Jurkat, Clone E6-1 (cell line): ENCODE measurements at regions not wholly inside any gene's neighbourhood (a gene's known extent, or its start where the extent isn't known, plus 50 kb on each side); places are given as distances from the start of the nearest gene placed in this dataset.
"Not testable (repeated sequence)": the region's sequence is repeated elsewhere in the genome, so short reads cannot be mapped to it uniquely, and the experiment has no call there.

ENCODE experiments used
- DNase-seq: peaks from one replicate; pipeline ENCODE4 v3.0.0-alpha.2; 2011; ENCODE audit warnings: low read depth, low spot score
- H3K4me3 ChIP-seq: 2 replicates; pipeline ENCODE4 v1.5.1; 2011; ENCODE audit warnings: mild to moderate bottlenecking, low read length, control low read depth, moderate library complexity

GRCh38 chr1:38500352-38500751 is 359.2 kb downstream of the RRAGC start:
- no peak overlapping the region for H3K4me3 ChIP-seq
- DNase-seq: no peak

DNA sequence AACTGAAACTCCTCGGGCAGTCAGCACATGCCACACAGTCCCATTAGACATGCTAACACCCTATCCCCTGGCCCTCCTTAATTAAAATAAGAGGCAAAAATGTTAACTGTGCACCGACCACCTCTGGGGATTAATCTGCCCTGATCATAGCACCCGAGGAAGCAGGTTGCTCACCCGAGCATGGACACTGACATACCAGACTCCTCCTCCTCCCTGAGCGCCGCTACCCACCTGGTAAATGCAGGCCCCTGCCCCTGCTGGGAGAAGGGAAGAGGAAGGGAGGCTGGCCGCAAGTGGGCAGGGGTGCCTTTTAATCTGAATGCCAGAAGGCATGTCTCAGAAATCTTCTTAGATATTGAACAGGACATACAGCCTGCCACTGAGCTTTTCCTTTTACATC is 360.9 kb downstream of the RRAGC start:
- DNase-seq: no peak
- H3K4me3 ChIP-seq: no peak overlapping the region

DNA sequence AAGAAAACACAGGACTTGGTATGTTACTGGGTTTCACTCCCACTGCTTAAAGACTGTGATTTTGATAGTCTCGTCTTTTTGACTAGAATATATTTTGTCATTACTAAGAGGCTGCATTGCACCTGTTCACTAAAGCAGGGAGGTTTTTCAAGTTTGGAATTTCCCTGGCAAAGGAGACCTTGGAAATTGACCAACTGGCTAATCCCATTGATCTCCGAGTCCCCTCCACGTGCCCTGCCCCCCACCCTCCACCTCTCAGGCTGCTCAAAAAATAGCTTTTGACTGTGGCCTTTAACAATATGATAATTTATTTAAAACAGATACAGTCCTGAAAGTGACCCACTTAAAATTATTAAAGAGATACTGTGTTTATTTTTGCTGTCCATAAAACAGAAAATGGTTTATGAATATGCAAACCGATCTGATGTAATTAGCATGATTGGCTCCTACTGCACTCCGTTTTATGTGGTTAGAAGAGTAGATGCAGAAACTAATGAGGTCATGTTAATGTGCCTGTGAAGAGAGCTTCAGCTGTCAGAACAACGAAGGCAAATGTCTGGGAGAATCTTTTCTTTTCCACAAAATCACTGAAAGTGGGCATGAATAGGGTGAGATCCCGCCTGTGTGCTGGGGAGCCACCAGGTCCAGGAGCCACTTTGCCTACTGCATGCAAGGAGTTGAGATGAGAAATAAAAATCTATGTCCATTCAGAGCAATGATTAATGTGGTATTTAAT is 361.5 kb downstream of the RRAGC start:
- DNase-seq: no peak
- no peak overlapping the region for H3K4me3 ChIP-seq

GRCh38 chr1:38493306-38493705 is 366.3 kb downstream of the RRAGC start:
- not testable (repeated sequence) for H3K4me3 ChIP-seq
- peak; percentile 12 for DNase-seq

- peak; percentile 22 for DNase-seq
- H3K4me3 ChIP-seq: no peak overlapping the region
Observed at GRCh38 chr1:38489844-38490270, 369.7 kb downstream of the RRAGC start.

DNA sequence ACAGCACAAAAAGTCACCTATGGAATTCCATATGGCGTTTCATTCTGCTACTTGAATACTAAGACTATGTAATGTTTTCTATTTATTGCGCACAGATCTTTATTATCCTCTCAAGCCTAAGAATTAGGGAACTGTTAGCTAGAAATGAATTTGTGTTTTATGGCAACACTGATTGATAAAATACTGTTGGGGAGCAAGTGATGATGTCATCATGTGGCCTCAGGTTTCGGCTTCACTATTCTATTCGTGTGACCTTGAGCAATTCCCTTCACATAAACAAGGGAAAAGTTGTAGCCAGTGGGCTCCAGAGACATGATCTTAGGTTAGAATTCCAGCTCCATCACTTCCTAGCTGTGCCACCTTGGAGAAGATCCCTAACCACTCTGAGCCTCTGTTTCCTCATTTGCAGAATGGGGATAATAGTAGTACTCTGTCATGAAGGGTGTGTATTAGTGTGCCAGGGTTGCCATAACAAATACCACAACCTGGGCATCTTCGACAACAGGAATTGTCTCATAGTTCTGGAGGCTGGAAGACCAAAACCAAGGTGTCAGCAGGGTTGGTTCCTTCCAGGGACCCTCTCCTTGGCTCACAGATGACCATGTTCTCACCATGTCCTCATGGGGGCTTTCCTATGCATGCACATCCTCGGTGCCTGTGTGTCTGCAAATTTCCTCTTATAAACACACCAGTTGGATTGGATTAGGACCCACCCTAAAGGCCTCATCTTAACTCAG is 371.2 kb downstream of the RRAGC start:
- DNase-seq: no peak

DNA sequence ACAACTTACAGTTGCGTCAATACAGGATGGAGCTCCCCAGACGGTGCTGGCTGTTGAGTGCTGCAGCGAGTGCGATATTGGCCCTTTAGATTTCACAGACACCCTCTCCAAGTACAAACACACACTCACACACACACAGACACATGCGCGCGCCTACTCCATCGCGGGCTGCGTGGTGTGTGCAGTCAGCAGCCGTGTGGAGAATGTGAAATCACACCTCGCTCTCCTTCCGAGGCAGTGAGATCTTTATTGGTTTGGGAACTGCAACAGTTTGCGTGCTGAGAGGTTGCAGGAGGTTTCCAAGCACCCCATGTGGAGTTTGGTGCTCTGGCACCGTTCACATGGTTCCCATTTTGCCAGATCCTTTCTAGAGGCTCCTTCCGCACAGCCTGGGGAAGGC is 372.2 kb downstream of the RRAGC start:
- H3K4me3 ChIP-seq: no peak overlapping the region
- DNase-seq: no peak

More for the DNA sequence above, 371.2 kb downstream of the RRAGC start:
- H3K4me3 ChIP-seq: no peak overlapping the region

DNA sequence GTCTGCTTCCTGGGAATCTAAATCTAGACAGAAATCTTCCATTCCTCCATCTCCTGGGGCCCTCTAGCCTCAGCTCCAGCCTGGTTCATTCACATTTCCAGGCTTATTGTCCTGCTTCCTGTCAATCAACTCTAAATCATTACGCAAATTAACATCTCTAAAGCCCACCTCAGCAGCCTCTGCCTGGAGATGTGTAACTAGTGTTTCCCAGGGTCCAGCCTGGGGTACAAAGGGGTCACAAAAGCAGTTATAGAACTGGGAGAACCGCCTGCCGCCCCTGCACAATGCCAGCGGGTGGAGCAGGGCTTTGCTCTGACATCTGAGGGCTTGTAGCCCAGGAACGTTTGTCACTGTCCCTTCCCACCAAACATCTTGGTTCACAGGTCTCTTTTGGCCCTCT is 373.5 kb downstream of the RRAGC start:
- no peak for DNase-seq
- no peak overlapping the region for H3K4me3 ChIP-seq

GRCh38 chr1:38481871-38482826 is 377.4 kb downstream of the RRAGC start:
- H3K4me3 ChIP-seq: no peak overlapping the region
- DNase-seq: no peak

- not testable (repeated sequence) for DNase-seq, H3K4me3 ChIP-seq
Observed at GRCh38 chr1:38479662-38480061, 379.9 kb downstream of the RRAGC start.

DNA sequence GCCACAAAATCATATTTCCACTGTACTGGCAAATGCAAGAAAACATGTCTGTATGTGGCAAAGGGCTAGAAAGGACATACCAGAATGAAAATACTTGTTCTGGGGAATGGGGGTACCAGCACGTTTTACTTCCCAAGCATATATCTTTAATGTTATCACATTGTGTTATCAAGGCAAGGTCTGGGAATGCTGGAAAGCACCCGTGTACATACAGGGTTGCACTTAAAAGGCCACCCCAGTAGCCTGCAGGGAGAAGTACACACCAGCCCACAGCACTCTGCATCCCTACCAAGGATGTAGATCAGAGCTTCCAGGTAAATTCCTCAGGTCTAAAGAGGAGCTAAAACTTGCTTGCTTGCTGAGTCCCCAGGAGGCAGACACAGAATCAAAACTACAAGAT is 381.8 kb downstream of the RRAGC start:
- no peak for DNase-seq
- no peak overlapping the region for H3K4me3 ChIP-seq

DNA sequence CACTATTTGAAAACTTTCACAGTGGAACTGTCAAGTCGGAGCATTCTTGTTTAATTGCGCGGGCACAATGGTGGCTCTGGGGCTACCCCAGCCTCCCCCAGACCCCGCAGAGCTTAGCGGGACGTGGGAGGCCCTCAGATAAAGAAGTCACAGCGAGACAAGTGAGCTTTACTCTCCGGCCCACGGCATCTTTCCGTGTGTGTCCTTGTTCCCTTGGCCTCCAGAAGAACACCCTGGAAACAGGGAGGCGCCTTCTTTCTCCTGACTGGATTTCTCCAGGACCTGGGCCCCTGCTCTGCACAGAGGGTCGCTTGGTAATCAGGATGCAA is 382.8 kb downstream of the RRAGC start:
- no peak overlapping the region for H3K4me3 ChIP-seq
- no peak for DNase-seq

GRCh38 chr1:38476111-38476849 is 383.3 kb downstream of the RRAGC start:
- no peak overlapping the region for H3K4me3 ChIP-seq
- no peak for DNase-seq

GRCh38 chr1:38475624-38476005 is 384.0 kb downstream of the RRAGC start:
- no peak overlapping the region for H3K4me3 ChIP-seq
- no peak for DNase-seq

DNA sequence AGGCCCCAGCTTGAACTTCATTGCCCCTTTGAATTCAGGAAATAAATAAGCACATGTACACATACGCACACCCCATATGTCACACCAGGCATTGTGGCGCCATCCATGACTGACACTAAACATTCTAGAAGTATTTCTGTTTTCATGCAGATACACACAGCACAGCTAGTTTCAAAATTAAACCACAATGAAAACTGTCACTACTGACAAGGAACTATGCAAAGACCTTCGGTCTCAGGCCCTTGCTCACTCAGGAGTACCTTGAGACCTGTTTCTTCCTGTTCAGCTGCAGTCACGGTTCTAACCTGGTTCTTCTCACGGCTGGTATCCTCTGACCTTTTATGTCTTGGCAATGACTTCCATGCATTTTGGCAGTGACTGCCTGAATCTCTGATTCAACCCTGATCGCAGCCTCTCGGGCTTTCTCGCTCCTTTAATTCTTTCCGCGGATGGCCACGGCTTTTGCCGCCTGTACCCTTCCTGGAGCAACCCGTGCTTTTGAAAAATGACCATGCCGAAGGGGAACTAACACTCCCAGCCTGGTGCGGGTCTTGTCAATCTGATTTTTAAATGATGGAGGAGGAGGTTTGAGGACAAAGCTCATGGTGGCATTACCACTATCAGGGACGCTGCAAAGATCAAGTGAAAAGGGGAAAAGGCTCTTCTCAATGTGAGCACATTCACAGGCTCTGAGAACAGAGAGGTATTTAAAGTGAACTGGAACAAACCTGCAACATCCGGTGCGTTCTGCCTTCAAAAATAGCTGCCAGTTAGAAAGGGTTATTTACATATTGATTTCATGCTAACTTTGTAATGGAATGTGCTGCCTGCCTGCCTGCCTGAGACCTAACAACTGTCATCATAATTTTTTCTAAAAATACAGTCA is 384.6 kb downstream of the RRAGC start:
- DNase-seq: no peak
- no peak overlapping the region for H3K4me3 ChIP-seq

DNA sequence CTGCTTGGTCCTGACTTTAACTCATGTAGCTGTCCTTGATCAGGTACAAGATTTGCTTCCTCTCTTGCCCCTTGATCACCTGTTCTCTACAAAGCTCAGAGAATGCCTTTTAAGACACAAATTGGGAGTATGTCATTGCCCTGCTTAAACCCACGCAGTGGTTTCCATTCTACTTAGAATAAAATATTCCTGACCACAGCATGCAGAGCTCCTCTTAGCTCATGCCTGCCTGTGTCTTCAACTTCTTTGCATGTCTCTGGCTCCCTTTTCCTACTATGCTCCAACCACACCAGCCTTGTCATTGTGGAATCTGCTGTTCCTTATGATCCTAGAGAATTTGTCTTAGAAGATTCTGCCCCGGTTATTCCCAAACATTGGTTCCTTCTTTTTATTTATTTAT is 393.1 kb downstream of the RRAGC start:
- H3K4me3 ChIP-seq: no peak overlapping the region
- no peak for DNase-seq

GRCh38 chr1:38465460-38465859 is 394.1 kb downstream of the RRAGC start:
- H3K4me3 ChIP-seq: no peak overlapping the region
- no peak for DNase-seq

- H3K4me3 ChIP-seq: no peak overlapping the region
- no peak for DNase-seq
Observed at GRCh38 chr1:38464071-38464661, 395.4 kb downstream of the RRAGC start.
